Sigmoid colon (tissue), 6 donors: ENCODE measurements at regions not wholly inside any gene's neighbourhood (a gene's known extent, or its start where the extent isn't known, plus 50 kb on each side); places are given as distances from the start of the nearest gene placed in this dataset.

ENCODE experiments used
- DNase-seq: peaks from one replicate; pipeline ENCODE4 v3.0.0-alpha.2; 2019
- H3K27ac ChIP-seq, 4 donors: fragments of 200-600 bp; sonication (generic); one replicate each; pipeline ENCODE4 v1.5.1; 2016 to 2019; ENCODE audit warnings: mild to moderate bottlenecking in 1 of 4
- H3K27me3 ChIP-seq, 3 donors: fragments of 200-600 bp; sonication (generic); one replicate each; pipeline ENCODE4 v1.5.1; 2019; ENCODE audit warnings: mild to moderate bottlenecking in 1 of 3
- H3K36me3 ChIP-seq, 4 donors: fragments of 200-600 bp; sonication (generic); one replicate each; pipeline ENCODE4 v1.5.1; 2016 to 2019
- H3K4me1 ChIP-seq, 4 donors: fragments of 200-600 bp; sonication (generic); one replicate each; pipeline ENCODE4 v1.5.1; 2017 to 2019
- H3K4me3 ChIP-seq, 4 donors: fragments of 200-600 bp; sonication (generic); one replicate each; pipeline ENCODE4 v1.5.1; 2017 to 2019; ENCODE audit warnings: mild to moderate bottlenecking in 2 of 4, moderate library complexity in 1 of 4
- H3K9me3 ChIP-seq, 4 donors: fragments of 200-600 bp in 3 of 4; sonication (generic) in 3 of 4; one replicate each; pipeline versions ENCODE4 v1.5.1 to v1.6.1; 2013 to 2019
- CTCF ChIP-seq, 4 experiments: fragments of 450-650 bp in 3 of 4; fragments of 200-600 bp in 1 of 4; IDR thresholded peaks; one replicate each; pipeline ENCODE4 v1.5.1; 2016 to 2019; ENCODE audit warnings: antibody characterized with exemption in 4 of 4, mild to moderate bottlenecking in 3 of 4, moderate library complexity in 2 of 4
- EP300 ChIP-seq, 4 donors: sonication (generic); formaldehyde crosslinking; IDR thresholded peaks; one replicate each; pipeline ENCODE4 v1.6.1; 2017; ENCODE audit warnings: antibody characterized with exemption in 4 of 4
- POLR2A ChIP-seq, 2 donors: fragments of 450-650 bp; IDR thresholded peaks; one replicate each; pipeline ENCODE4 v1.6.1; 2016; ENCODE audit warnings: antibody characterized with exemption in 2 of 2, mild to moderate bottlenecking in 2 of 2, moderate library complexity in 2 of 2
- POLR2AphosphoS5 ChIP-seq, 4 donors: sonication (generic); formaldehyde crosslinking; IDR thresholded peaks; one replicate each; pipeline ENCODE4 v1.6.1; 2017; ENCODE audit warnings: antibody characterized with exemption in 4 of 4
- WGBS, 2 donors: extraction: QIAGEN DNeasy Blood & Tissue Kit; methylation state at CpG; one replicate each; pipeline ENCODE4 v1.1.7; 2013; 5-methylcytosine and 5-hydroxymethylcytosine counted together
- intact Hi-C: fragments of 100-400 bp; cut with DNase I; formaldehyde crosslinking; loops from one replicate; pipeline ENCODE4 v1.15.1; 2023
- donor health status: healthy with polysubstance abuse.
- donor health status: healthy.

GRCh38 chr6:164178679-164179332 is 764.3 kb downstream of the QKI start:
- no peak overlapping the region for H3K4me3 ChIP-seq
- 52 to 58% methylated on average over 2 of the region's 2 CpGs for WGBS, 2 donors
- H3K36me3 ChIP-seq, result no peaks in the 10 kb centered on the region
- no peaks in the 10 kb centered on the region for H3K9me3 ChIP-seq
- TF ChIP-seq EP300 (IDR thresholded peaks at IDR 0.05), result no peak
- TF ChIP-seq POLR2A (IDR thresholded peaks at IDR 0.05), result no peak
- no peak for TF ChIP-seq CTCF (IDR thresholded peaks at IDR 0.05)
- TF ChIP-seq POLR2AphosphoS5 (IDR thresholded peaks at IDR 0.05), result no peak
- intact Hi-C loops, result no loop called here
- no peak for DNase-seq
- no peak overlapping the region for H3K27ac ChIP-seq
- H3K4me1 ChIP-seq, result no peaks in the 10 kb centered on the region
- no peaks in the 10 kb centered on the region for H3K27me3 ChIP-seq

- H3K4me3 ChIP-seq, result no peak overlapping the region
- DNase-seq, result no peak
- H3K4me1 ChIP-seq, result no peaks in the 10 kb centered on the region
- H3K27me3 ChIP-seq, result no peaks in the 10 kb centered on the region
- no peak overlapping the region for H3K27ac ChIP-seq
- intact Hi-C loops, result no loop called here
- H3K9me3 ChIP-seq, result no peaks in the 10 kb centered on the region
- no peaks in the 10 kb centered on the region for H3K36me3 ChIP-seq
- no peak for TF ChIP-seq POLR2AphosphoS5 (IDR thresholded peaks at IDR 0.05)
- no peak for TF ChIP-seq POLR2A (IDR thresholded peaks at IDR 0.05)
- no peak for TF ChIP-seq EP300 (IDR thresholded peaks at IDR 0.05)
- no peak for TF ChIP-seq CTCF (IDR thresholded peaks at IDR 0.05)
- WGBS, 2 donors, result 84 to 88% methylated on average over 7 of the region's 7 CpGs
Measured at GRCh38 chr6:164169355-164169754, 754.8 kb downstream of the QKI start.

DNA sequence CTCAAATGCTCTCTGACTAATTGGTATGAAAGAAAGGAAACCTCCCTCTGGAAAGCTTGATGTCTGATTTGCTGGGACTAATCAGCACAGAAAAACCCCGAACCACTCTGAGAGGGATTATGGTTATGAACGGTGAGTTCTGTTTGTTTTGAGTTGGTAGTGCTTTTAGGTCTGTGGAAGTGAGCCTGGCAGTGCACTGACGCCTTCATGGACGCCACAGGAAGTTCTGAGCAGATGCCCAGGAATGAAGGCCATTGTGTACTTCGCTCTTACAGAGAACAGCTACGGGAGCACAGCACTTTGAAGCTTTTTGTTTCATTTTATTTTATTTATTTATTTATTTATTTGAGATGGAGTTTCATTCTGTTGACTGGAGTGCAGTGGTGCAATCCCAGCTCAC is 754.1 kb downstream of the QKI start:
- DNase-seq, result no peak
- WGBS, 2 donors, result 69 to 84% methylated on average over 6 of the region's 6 CpGs
- intact Hi-C loops, result no loop called here
- H3K36me3 ChIP-seq, result no peaks in the 10 kb centered on the region
- no peaks in the 10 kb centered on the region for H3K4me1 ChIP-seq
- TF ChIP-seq EP300 (IDR thresholded peaks at IDR 0.05) (no peak), POLR2A (IDR thresholded peaks at IDR 0.05) (no peak), POLR2AphosphoS5 (IDR thresholded peaks at IDR 0.05) (no peak), CTCF (IDR thresholded peaks at IDR 0.05) (no peak)
- no peaks in the 10 kb centered on the region for H3K9me3 ChIP-seq
- no peaks in the 10 kb centered on the region for H3K27me3 ChIP-seq
- no peak overlapping the region for H3K27ac ChIP-seq
- no peak overlapping the region for H3K4me3 ChIP-seq

DNA sequence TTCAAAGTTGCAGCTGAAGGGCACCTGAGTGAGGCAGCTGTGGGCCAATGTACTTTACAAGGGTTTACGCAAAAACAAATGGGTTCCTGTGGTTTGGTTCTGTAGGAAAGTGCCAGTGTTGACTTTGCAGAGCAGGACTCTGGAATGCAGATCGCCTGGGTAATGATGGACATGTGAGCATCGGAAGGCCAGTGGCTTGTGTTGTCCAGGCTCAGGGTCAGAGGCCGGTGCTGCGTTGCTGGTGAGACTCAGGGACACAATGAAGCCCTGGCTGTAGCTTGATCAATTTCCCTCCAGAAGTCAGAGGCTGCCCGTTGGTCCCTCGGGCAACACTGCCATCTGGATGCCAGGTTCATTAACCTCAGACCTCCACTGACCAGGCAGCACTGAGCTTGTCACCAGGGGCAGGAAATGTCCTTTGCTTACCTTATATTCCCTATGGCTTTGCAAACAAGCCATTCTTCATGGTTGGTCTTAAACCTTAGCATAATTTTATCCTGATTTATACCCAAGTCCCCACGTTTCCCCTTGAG is 753.4 kb downstream of the QKI start:
- intact Hi-C loops, result no loop called here
- H3K36me3 ChIP-seq, result no peaks in the 10 kb centered on the region
- H3K4me1 ChIP-seq, result no peaks in the 10 kb centered on the region
- H3K9me3 ChIP-seq, result no peaks in the 10 kb centered on the region
- TF ChIP-seq EP300 (IDR thresholded peaks at IDR 0.05) (no peak), POLR2A (IDR thresholded peaks at IDR 0.05) (no peak), CTCF (IDR thresholded peaks at IDR 0.05) (no peak), POLR2AphosphoS5 (IDR thresholded peaks at IDR 0.05) (no peak)
- no peaks in the 10 kb centered on the region for H3K27me3 ChIP-seq
- no peak for DNase-seq
- no peak overlapping the region for H3K4me3 ChIP-seq
- H3K27ac ChIP-seq, result no peak overlapping the region
- WGBS, 2 donors, result 82% methylated on average over 8 of the region's 8 CpGs

DNA sequence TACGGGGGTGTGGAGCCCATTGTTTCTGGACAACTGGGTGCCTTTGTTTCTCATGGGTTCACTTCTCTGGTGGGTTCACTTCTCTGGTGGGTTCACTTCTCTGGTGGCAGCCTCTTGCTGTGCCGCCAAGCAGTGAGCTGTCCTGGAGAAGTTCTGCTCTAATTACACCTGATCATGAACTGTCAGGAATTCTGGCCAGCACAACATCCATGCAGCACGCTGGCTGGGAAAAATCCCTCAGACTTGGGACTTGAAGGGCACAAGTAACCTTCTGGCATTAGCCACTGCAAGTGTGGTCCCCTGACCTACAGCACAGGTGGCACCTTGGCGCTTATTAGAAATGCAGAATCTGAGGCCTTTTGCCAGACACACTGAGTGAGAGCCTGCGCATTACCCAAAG is 752.5 kb downstream of the QKI start:
- H3K27me3 ChIP-seq, result no peaks in the 10 kb centered on the region
- WGBS, 2 donors, result 91 to 93% methylated on average over 5 of the region's 5 CpGs
- H3K9me3 ChIP-seq, result peaks cover 0 to 5% (median 0%) of the 10 kb centered on the region in 4 donors
- no peak overlapping the region for H3K4me3 ChIP-seq
- DNase-seq, result no peak
- intact Hi-C loops, result no loop called here
- no peaks in the 10 kb centered on the region for H3K36me3 ChIP-seq
- H3K4me1 ChIP-seq, result no peaks in the 10 kb centered on the region
- H3K27ac ChIP-seq, result no peak overlapping the region
- TF ChIP-seq POLR2AphosphoS5 (IDR thresholded peaks at IDR 0.05) (no peak), POLR2A (IDR thresholded peaks at IDR 0.05) (no peak), EP300 (IDR thresholded peaks at IDR 0.05) (no peak), CTCF (IDR thresholded peaks at IDR 0.05) (no peak)
